ENCODE measurements at regions not wholly inside any gene's neighbourhood (a gene's known extent, or its start where the extent isn't known, plus 50 kb on each side); places are given as distances from the start of the nearest gene placed in this dataset.

DNA sequence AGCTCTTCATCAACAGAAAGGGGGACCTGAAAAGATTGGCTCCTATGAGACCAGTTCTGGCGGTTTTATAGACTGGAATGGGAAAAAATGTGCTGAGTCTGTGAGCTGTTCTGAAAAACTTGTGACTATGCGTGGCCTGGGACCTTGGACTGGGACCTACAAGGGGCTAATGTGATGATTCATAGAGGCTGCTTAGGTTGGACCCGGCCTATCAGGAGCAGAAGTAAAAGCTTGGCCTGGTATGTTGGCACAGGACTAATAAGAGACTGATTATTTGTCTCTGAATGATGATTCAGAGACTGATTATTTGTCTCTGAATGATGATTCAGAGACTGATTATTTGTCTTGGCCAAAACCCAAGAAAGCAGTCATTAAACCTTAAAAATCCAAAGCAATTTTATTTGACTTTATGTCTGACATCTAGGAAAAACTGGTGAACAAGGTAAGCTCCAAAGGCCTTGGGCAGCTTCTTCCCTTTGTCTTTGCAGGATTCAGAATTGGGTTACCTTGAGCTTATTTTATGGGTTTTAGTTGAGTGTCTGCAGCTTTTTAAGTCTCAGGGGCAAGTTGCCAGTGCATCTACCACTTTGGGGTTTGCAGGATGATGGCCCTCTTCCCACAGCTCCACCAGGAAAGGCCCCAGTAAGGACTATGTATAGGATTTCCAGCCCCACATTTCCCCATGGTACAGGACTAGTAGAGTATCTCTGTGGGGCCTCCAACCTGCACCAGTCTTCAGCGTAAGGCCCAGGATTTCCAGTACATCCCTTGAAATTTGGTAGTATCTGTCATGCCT, 390.3 kb downstream of the KDM5D start:
- DNase-seq, result no peak

DNA sequence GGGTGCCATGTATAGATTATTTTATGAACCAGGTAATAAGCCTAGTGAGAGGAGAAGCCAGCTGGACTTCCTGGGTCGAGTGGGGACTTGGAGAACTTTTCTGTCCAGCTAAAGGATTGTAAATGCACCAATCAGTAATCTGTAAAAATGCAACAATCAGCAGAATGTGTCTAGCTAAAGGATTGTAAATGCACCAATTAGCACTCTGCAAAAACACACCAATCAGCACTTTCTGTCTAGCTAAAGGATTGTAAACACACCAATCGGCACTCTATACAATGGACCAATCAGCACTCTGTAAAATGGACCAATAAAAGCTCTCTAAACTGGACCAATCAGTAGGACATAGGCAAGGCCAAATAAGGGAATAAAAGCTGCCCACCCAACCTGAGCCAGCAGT, 392.9 kb downstream of the KDM5D start:
- DNase-seq, result no peak

DNA sequence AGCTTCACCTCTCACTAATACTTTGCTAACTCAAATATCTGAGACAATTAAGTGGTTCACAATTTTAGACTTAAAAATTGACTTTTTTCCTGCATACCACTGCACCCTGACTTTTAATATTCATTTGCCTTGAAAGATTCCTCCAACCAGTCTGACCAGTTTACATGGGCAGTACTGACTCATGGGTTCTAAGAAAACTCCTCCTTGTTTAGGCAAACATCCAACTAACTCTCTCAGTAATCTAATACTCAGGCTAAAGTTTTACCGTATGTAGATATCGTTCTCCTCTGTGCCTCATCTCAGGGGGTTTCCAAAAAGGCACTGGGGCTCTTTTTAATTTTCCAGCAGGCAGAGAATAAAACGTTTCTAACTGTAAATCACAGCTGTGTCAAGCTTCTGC, 422.8 kb downstream of the KDM5D start:
- no peak for DNase-seq

DNA sequence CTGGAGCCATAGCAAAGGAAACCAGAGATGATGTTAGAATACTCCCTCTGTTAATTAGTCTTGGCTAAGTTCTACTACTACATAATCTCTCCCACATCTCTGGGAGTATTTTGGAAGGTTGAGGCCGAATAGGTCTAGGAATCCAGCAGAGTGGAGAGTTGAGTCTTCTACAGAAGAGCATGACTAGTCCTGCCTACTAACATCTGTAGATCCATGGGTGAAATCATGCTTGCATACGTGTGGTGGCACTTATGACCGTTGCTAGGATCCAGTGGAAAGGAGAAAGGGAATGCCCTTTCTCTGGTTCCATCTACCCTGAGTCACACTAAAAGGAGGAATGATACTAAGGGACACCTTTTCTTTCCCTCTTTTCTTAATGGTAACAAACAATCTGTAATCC, 425.4 kb downstream of the KDM5D start:
- no peak for DNase-seq

DNA sequence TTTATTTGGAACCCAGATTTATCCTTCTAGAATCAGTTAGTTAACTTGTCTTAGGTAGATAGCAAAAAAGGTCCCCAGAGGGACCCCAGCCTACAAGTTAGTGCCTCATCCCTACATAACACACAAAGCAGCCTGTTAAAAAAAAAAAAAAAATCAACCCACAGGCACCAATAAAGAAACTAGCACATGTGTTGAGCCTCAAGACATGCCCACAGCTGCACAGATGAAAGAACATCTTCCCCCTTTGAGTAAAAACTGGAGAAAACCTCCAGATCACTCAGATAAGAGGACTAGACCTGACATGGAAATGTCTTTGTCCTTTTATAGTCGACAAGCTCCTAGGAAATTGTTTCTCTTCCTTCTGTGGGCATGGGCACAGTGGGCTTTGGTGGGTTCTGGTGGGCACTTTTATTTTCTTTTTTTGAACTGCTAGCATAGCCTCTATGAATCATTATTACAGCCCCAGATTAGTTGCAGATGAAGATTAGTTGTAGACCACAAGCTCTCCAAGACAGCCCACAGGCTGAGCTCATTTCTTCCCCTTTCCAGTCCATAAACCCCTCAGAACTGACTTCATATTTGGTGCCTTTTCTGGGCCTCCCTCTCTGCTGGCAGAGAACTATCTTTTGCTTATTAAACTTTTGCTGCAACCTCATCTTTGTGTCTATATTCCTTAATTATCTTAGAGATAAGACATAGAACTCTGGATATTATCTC, 427.1 kb downstream of the KDM5D start:
- DNase-seq, result no peak

DNA sequence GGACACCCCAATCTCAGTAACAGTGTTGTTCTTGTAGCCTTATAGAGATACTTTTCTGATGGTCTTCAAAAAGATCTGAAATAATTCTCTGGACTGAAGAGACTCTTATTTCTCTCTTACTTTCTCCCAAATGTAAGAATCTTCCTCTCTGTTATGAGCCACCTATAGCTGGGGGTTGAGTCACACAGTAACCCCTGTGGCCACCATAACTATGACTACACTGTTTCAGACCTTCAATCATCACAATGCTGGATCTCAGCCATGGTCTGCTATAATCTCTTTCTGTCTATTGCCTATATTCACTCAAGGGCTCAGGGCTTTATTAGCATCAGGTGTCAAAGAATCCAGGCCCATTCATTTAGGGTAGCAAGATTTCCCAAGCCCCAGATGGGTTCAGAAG, 436.9 kb downstream of the KDM5D start:
- DNase-seq, result no peak

DNA sequence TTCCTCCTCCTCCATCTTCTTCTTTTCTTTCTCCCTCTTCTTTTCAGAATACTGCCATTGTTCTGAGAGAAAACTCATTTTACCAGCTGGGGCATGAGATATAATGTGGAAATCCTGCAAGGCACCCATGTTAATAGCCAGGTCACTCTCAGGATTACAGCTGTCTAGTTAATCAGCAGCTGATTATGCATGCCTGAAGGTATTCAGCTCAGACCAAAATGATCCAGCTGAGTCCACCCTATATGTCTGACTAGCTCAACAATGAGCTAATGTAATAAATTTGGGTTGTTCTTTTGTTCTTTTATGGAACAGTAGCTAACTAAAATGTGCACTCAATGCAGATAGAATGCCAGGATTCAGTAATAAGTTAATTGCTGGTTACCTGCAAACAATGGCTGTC, 441.4 kb downstream of the KDM5D start:
- DNase-seq, result no peak

DNA sequence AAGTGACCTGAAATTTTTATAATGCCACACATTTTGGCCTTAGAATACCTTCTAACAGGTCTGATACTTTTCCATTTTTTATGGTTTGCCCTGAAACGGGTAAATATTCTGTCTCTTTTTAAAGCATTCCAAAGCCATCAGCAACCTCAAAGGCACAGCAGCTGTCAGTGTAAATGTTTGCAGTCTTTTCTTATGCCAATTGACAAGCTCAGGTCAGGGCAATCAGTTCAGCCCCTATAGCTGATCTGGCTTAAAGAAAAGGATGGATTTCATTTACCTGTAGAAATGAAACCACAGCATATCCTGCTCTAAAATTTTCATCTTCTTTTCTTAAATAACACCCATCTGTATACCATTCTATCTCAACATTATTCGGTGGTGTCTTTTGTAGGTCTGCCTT, 453.6 kb downstream of the KDM5D start:
- no peak for DNase-seq

DNA sequence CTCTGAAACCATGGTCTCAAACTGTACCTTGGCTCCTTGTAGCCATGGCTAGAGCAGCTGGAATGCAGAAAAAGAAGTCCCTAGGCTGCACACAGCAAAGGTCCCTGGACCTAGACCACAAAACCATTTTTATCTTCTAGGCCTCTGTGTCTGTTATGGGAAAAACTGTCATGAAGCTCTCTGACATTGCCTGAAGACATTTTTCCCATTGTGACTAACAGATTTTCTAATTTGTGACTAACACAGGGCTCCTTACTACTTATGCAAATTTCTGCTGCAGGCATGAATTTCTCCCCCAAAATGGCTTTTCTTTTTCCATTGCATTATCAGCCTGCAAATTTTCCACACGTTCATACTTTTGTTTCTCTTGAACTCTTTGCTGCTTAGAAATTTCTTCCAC, 470.4 kb downstream of the KDM5D start:
- no peak for DNase-seq

DNA sequence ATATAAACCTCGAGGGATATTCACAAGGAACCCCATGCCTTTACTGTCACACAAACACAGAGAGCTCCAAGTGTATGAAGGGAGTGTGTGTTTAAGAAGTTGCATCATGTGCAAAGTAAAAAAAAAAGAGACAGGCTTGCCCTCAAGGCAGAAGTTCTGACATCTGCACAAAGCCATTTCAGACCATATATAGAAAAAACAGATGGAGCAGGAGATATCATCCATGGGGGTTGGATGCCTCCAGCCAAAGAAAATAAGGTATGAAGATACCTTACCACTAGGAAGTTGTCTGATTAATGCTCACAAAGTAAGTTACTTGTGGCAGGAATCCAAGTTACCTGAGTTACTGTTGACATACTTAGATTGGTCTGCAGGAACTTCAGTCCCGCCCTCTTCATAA, 476.2 kb downstream of the KDM5D start:
- DNase-seq, result no peak

DNA sequence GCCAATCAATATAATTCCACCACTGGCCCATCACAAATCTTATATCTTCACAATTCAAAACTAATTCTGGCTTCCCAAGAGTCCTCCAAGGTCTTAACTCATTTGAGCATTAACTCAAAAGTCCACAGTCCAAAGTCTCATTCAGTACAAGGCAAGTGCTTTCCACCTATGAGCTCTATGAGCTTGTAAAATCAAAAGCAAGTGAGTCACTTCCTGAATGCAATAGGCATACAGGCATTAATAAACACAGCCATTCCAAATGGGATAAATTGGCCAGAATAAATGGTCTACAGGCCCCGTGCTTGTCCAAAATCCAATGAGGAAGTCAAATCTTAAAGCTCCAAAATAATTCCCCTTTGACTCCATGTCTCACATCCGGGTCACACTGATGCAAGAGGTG, 479.1 kb downstream of the KDM5D start:
- no peak for DNase-seq

DNA sequence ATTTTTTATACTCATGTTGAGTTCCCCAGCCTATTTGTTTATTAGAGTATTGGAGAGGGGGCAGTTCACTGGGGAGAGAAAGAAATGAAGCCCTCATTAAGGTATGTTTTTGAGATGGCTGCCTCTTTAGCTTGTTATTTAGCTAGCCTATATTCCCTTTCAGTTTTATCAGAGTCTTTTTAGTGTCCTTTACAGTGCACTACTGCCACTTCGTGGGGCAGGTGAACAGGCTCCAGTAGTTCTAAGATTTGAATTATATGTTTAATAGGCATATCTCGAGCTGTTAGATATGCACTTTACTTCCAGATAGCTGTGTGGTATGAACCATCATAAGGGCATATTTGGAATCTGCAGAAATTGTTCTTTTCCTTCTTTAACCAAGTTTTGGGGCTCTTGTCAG, 482.2 kb downstream of the KDM5D start:
- no peak for DNase-seq

DNA sequence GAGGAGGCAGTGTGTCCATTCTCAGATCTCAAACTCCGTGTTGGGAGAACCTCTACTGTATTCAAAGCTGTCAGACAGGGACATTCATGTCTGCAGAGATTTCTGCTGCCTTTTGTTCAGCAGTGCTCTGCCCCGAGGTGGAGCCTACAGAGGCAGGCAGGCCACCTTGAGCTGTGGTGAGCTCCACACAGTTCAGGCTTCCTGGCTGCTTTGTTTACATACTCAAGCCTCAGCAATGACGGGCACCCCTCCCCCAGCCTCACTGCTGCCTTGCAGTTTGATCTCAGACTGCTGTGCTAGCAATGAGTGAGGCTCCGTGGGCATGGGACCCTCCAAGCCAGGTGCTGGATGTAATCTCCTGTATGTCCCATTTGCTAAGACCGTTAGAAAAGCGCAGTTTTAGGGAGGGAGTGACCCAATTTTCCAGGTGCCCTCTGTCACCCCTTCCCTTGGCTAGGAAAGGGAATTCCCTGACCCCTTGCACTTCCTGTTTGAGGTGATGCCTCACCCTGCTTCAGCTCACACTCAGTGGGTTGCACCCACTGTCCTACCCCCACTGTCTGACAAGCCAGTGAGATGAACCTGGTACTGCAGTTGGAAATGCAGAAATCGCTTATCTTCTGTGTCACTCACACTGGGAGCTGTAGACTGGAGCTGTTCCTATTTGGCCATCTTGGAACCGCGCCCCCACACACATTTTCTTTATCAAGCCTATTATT, 458.9 kb upstream of the HSFY2 start:
- no peak for DNase-seq

DNA sequence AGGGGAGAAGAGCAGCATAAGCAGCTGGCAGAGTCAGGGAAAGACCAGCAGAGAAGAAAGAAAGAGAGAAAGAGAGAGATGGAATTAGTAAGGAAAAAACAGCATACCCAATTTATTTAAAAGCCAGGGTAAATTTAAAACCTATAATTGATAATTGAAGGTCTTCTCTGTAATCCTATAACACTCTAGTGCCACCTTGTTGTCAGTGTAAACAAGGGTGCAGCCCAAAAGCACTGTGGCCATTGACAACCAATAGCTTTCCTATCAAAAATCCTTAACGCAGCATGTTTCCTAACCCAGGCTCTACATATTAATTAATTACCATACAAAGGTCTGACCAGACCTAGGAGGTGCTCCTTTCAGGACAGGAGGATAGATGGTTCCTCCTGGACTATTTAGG, 447.2 kb upstream of the HSFY2 start:
- DNase-seq, result no peak

DNA sequence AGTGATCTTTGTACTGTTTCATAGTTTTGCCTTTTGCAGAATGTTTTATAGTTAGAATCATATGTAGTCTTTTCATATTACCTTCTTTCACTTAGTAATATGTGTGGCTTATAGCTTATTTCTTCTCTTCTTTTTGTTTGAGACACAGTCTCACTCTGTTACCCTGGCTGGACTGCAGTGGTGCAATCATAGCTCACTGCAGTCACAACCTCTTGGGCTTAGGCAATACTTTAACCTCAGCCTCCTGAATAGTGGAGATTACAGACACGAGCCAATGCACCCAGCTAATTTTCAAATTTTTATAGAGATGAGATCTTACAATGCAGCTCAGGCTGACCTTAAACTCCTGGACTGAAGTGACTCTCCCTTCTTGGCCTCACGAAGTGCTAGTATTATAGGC, 435.4 kb upstream of the HSFY2 start:
- DNase-seq, result no peak

DNA sequence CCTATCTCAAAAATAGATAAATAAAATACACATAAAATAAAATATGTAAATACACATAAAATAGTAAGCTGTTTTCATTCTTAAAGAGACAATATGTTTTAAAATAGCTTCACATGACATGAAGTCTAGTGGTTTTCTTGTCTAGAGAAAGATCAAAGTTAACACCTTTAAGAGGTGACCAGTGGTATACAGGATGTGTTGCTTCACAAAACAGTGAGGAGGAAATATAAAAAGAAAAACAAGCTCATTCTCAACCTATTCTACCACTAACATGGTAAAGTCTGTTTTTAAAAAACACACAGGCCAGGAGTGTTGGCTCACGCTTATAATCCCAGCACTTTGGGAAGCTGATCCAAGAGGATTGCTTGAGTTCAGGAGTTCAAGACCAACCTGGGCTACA, 433.5 kb upstream of the HSFY2 start:
- no peak for DNase-seq

DNA sequence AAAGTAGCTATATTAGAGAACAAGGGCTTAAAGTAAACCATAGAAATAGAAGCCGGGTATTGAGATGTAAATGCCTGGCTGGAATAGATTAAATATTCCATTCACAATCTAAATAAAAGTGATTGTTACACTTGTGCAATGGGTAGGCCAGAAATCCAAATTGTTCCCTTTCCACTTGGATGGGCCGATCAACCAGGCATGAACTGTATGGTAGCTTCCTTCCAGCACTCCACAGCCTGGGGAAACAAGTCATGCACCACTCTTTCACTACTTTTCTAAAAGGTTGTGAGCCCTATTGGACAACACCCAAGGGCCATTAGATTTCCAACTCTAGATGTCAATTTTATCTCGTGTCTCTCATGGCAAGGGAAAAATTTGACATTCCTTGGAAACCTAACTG, 407.3 kb upstream of the HSFY2 start:
- DNase-seq, result no peak

DNA sequence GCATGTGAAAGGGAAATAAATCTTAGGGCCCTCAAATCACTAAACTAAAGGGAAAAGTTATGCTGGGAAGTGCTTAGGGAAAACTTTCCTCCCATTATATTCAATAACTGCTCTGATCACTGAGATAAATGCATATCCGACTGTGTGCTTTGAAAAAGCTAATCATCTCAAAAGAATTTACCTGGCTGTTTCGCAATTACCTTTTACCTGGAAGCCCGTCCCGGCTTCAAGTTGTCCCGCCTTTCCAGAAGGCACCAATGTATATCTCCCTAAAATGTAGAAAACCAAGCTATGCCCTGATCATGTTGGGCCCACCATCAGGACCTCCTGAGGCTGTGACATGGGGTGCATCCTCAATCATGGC, 394.6 kb upstream of the HSFY2 start:
- no peak for DNase-seq

DNA sequence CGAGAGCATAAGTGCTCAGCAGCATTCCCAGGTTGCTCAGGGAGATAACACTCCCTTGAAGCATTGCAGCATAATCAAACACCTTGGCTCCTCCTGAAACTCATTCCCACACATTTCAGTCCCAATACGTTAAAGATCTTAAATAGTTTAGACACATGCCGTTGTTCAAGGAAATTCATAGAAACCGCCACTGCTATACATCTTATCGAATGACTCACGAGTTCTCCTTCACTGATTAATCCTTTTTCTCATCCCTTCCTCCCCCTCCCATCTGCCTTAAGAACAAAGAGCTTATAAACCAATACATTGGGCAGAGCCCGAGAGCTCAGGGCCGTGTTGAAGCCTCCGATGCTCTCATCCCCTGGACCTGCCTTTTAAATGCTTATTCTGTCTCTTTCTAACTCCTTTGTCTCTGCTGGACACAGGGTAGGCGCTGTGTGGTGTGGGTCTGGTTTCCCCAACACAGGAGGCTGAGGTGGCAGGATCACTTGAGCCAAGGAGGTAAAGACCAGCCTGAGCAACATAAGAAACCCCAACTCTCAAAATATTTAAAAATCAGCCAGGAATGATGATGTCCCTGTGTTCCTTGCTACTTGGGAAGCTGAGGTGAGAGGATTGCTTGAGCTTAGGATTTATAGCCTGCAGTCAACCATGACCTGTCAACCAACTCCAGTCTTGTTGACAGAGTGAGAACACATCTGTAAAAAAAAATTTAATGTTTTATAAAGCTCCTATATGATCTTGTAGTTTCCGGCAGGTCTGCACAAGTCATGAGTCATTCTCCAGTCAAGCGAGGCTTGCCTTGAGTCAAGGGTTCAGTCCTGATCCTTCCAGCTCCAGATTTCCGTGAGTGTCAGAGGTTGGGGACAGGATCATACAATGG, 394.0 kb upstream of the HSFY2 start:
- DNase-seq, result no peak

DNA sequence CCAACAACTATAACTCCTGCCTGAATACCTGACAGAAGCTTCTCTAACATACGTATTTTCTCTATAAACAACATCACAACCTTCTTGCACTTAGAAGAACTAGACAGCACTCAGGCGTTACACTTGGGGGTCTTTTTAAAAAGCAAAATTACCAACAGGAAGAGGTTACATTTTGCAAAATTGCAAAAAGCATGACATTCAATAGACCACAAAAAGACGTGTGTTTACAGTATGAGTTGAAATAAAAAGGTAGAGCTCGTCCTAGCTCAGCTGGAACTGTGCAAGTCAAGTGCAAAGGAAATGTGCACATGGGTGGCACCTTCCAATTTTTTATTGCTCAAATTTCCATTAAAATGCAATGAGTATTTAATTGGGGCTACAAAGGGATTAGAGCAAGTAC, 375.2 kb upstream of the HSFY2 start:
- DNase-seq, result no peak

DNA sequence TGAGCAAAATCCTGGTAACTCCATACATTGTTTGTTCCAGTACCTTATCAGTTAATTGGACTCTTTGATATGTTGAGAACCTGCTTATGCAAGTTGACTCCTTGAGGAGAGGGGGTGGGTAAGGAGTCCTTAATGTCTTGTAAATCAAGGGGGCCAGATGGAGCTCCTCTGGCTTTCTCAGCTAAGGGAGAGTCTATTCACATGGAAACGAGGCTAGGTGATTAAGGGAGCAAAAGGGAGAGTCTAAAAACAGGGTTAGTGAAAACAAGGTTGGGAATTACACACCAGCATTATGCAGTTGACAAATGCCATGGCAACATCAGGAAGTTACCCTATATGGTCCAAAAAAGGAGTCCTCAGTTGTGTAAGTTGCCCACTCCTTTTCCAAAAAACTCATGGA, 372.8 kb upstream of the HSFY2 start:
- DNase-seq, result no peak

DNA sequence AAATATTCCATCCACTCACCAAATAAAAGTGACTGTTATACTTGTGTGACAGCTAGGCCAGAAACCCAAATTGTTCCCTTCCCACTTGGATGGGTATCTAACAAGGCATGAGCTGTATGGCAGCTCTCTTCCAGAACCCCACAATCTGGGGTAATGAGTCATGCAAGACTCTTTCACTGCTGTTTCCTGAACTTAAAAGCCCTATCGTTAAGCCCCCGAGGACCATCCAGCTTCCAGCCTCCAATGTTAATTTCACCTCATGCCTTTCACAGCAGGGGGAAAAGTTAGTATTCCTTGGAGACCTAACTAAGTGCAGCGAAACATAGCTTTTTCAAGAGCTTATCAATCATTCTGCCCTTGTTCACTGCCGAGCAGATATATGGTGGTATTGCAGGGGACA, 368.6 kb upstream of the HSFY2 start:
- no peak for DNase-seq

DNA sequence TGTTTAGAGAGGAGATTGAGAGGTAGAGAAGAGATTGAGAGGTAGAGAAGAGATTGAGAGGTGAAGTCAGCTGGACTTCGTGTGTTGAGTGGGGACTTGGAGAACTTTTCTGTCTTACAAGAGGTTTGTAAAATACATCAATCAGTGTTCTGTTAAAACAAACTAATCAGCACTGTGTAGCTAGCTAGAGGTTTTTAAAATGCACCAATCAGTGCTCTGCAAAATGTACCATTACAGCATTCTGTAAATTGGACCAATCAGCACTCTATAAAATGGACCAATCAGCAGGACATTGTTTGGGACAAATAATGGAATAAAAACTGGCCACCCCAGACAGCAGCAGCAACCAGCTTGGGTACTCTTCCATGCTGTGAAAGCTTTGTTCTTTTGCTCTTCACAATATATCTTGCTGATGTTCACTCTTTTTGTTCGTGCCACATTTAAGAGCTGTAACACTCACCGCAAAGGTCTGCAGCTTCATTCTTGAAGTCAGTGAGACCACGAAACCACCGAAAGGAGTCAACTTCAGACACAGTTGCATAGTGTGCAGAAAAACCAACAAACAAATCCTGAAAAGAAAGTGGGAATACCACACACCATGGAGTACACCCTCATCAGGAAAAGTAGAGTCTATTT, 366.9 kb upstream of the HSFY2 start:
- DNase-seq, result no peak
